ENCODE measurements at regions not wholly inside any gene's neighbourhood (a gene's known extent, or its start where the extent isn't known, plus 50 kb on each side); places are given as distances from the start of the nearest gene placed in this dataset.
"Not testable (repeated sequence)": the region's sequence is repeated elsewhere in the genome, so short reads cannot be mapped to it uniquely, and the experiment has no call there.

GRCh38 chr4:103948244-103949018 lies 228.6 kb upstream of the TACR3 start:
- no peaks in the 10 kb centered on the region for H3K27me3 Mint-ChIP-seq
- ATAC-seq (no peak), DNase-seq (no peak)
- H3K4me1 Mint-ChIP-seq (ENCODE audit: low read depth) = no peaks in the 10 kb centered on the region
- no peak overlapping the region for H3K27ac Mint-ChIP-seq
- no peak for TF ChIP-seq CTCF (IDR thresholded peaks at IDR 0.05)
- H3K4me3 Mint-ChIP-seq = no peak overlapping the region
- H3K9me3 Mint-ChIP-seq = peaks cover 2% of the 10 kb centered on the region
- POLR2A ChIA-PET = no interaction called here
- no peaks in the 10 kb centered on the region for H3K36me3 Mint-ChIP-seq (ENCODE audit: low read depth)
- CTCF ChIA-PET = no interaction called here
- intact Hi-C loops (cut with micrococcal nuclease) = no loop called here

DNA sequence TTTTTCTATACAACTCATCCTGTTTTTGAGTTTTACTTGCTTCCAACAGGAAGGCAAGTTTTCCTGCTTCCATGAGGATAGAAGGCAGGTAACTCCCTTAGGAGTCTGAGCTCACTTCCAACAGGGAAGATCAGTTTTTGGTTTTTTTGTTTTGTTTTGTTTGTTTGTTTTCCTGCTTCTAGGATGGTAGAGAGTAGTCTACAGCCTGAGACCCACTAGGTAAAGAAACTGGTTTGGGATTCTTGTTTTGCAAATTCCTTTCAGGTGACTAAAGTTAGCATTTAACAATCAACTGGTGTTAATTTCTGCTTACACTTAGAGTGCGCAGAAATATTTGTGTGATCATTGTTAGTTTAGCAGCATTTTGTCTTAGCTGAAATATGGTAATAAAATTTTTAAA lies 227.8 kb upstream of the TACR3 start:
- TF ChIP-seq CTCF (IDR thresholded peaks at IDR 0.05) = no peak
- ATAC-seq (no peak), DNase-seq (no peak)
- CTCF ChIA-PET = no interaction called here
- Mint-ChIP-seq H3K36me3 (ENCODE audit: low read depth) (no peaks in the 10 kb centered on the region), H3K27ac (no peak overlapping the region), H3K9me3 (peaks cover 2% of the 10 kb centered on the region), H3K4me1 (ENCODE audit: low read depth) (no peaks in the 10 kb centered on the region), H3K4me3 (no peak overlapping the region), H3K27me3 (no peaks in the 10 kb centered on the region)
- POLR2A ChIA-PET = no interaction called here
- intact Hi-C loops (cut with micrococcal nuclease) = no loop called here

DNA sequence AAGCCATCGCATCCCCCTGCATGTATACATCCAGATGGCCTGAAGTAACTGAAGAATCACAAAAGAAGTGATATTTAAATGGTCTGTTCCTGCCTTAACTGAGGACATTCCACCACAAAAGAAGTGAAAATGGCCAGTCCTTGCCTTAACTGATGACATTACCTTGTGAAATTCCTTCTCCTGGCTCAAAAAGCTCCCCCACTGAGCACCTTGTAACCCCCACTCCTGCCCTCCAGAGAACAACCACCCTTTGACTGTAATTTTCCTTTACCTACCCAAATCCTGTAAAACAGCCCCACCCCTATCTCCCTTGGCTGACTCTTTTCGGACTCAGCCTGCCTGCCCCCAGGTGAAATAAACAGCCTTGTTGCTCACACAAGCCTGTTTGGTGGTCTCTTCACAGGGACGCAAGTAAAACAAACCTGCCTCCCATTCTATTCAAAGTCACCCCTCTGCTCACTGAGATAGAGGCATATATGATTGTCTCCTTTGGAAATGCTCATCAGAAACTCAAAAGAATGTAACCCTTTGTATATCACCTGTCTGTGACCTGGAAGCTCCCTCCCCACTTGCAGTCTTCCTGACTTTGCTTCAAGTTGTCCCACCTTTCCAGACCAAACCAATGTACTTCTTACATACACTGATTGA lies 227.0 kb upstream of the TACR3 start:
- intact Hi-C loops (cut with micrococcal nuclease); CTCF ChIA-PET; DNase-seq; H3K4me3 Mint-ChIP-seq; H3K27me3 Mint-ChIP-seq; H3K4me1 Mint-ChIP-seq (ENCODE audit: low read depth); H3K9me3 Mint-ChIP-seq; H3K27ac Mint-ChIP-seq; H3K36me3 Mint-ChIP-seq (ENCODE audit: low read depth); POLR2A ChIA-PET; ATAC-seq: not testable (repeated sequence)

DNA sequence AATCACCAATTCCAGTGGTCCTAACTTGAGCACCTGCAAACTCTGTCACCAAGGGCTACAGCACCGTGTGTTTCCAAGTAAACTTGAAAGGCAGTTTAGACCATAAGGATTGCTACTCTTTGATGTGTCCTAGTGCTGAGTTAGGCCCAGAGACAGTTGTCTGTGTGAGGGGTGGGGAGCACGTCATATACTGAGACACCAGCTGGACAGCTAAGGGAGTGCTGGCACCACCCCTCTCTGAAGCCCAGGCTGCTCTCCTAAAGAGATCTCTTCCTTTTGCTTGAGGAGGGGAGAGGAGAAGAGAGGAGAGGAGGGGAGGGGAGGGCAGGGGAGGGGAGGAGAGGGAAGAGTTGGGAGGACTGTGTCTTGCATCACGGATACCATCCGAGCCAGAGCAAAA lies 218.7 kb upstream of the TACR3 start:
- Mint-ChIP-seq H3K4me3 (no peak overlapping the region), H3K4me1 (ENCODE audit: low read depth) (no peaks in the 10 kb centered on the region), H3K36me3 (ENCODE audit: low read depth) (no peaks in the 10 kb centered on the region), H3K27me3 (no peaks in the 10 kb centered on the region), H3K27ac (no peak overlapping the region), H3K9me3 (no peaks in the 10 kb centered on the region)
- DNase-seq (no peak), ATAC-seq (no peak)
- CTCF ChIA-PET = interaction anchor here (0.6 kb wide), 1 partner anchor 798 kb away, joined by 3 read pairs; no protein-coding TSS in a partner anchor
- intact Hi-C loops (cut with micrococcal nuclease) = no loop called here
- POLR2A ChIA-PET = no interaction called here
- TF ChIP-seq CTCF (IDR thresholded peaks at IDR 0.05) = no peak

DNA sequence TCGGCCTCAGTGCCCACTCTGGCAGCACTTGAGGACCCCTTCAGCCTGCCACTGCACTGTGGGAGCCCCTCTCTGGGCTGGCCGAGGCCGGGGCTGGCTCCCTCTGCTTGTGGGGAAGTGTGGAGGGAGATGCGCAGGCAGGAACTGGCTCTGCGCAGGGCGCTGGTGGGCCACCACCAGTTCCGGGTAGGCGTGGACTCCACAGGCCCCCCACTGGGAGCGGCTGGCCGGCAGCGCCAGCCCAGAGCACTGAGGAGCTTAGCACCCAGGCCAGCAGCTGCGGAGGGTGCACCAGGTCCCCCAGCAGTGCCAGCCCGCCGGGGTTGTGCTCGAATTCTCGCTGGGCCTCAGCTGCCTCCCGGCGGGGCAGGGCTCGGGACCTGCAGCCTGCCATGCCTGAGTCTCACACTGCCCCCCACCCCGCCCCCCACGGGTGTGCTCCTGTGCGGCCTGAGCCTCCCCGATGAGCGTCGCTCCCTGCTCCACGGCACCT lies 216.9 kb upstream of the TACR3 start:
- ChIA-PET CTCF (no interaction called here), POLR2A (no interaction called here)
- TF ChIP-seq CTCF (IDR thresholded peaks at IDR 0.05) = no peak
- H3K4me3 Mint-ChIP-seq = no peak overlapping the region
- intact Hi-C loops (cut with micrococcal nuclease) = no loop called here
- no peaks in the 10 kb centered on the region for H3K4me1 Mint-ChIP-seq (ENCODE audit: low read depth)
- H3K27ac Mint-ChIP-seq = no peak overlapping the region
- H3K36me3 Mint-ChIP-seq (ENCODE audit: low read depth) = no peaks in the 10 kb centered on the region
- H3K27me3 Mint-ChIP-seq = no peaks in the 10 kb centered on the region
- no peak for ATAC-seq
- no peak for DNase-seq
- no peaks in the 10 kb centered on the region for H3K9me3 Mint-ChIP-seq

Measured in activated CD8-positive, alpha-beta T cell treated with anti-CD3 and anti-CD28 coated beads for 36 hours (primary cell).